ENCODE measurements at regions not wholly inside any gene's neighbourhood (a gene's known extent, or its start where the extent isn't known, plus 50 kb on each side); places are given as distances from the start of the nearest gene placed in this dataset.

DNA sequence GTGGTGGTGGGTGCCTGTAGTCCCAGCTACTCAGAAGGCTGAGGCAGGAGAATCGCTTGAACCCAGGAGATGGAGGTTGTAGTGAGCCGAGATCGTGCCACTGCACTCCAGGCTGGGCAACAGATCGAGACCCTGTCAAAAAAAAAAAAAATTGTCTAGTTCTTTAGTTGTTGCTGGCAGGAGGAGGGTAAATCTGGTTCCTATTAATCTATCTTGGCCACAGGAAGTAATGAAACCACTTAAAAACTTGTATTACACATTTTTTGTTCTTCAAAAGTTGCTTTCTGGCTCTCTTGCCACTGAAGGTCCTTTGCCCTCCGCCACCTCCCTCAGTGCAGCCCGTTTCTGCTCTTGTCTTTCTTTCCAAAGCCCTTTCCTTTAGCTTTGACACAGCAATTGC is 102.9 kb upstream of the ARSJ start:
- Histone ChIP-seq H3K4me2 (no peak overlapping the region), H3K27ac (no peak overlapping the region), H4K20me1 (ENCODE audit: insufficient read depth) (no peaks in the 10 kb centered on the region), H3K4me3 (no peak overlapping the region), H3F3A (ENCODE audit: insufficient read depth, low read depth) (no peaks in the 10 kb centered on the region), H3K9me2 (ENCODE audit: insufficient read depth) (no peaks in the 10 kb centered on the region), H2AFZ (no peak overlapping the region), H3K9me3 (ENCODE audit: insufficient read depth, low read depth) (no peaks in the 10 kb centered on the region), H3K4me1 (replicated peaks; ENCODE audit: insufficient read depth) (no peaks in the 10 kb centered on the region), H3K79me2 (ENCODE audit: low read depth) (no peaks in the 10 kb centered on the region), H3K27me3 (ENCODE audit: insufficient read depth, low read depth) (no peaks in the 10 kb centered on the region), H3K36me3 (ENCODE audit: low read depth) (no peaks in the 10 kb centered on the region)
- ChIA-PET CTCF (no interaction called here), POLR2A (ENCODE audit: unreplicated experiment) (no interaction called here)
- no TSS peak for BruUV-seq (replicated peaks)
- intact Hi-C loops (cut with micrococcal nuclease; ENCODE audit: unreplicated experiment): no loop called here
- TF ChIP-seq CTCF (conservative IDR thresholded peaks at IDR 0.05) (no peak), EZH2 (IDR thresholded peaks at IDR 0.05; ENCODE audit: low read depth) (no peak)
- no peak for DNase-seq

DNA sequence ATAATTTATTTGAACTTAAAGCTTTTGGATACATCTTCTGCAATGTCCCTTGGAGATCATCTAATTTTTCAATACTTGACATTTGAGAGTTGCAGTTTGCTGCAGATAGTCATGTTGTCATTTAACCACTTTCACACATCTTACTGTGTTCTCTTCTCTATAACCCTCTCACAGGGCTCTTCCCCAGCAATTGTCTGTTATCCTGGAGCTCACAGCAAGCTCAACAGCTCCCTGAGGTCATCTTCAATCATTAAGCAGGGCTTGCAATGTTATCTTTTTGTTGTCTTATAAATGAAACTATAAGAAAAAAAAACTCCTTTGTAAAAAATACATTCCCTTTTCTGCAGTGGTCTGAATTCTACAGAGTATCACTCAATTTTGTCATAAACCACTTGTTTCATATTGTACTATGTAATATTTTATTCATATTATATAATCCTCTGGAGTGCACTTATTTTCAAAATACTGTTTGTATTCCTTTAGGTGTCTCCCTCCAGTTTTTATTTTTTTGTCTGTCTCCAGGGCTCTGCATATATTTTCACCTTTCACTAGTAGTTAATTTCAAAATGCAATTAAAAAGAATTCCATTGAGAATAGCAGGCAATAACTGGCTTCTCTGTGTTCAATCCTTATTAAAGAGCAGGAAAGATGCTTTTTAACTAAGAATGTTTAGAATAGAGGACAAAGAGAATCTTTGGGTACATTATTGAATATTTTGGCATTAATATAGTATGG is 106.3 kb upstream of the ARSJ start:
- Histone ChIP-seq H3K9me2 (ENCODE audit: insufficient read depth) (no peaks in the 10 kb centered on the region), H3K27ac (no peak overlapping the region), H3K79me2 (ENCODE audit: low read depth) (no peaks in the 10 kb centered on the region), H4K20me1 (ENCODE audit: insufficient read depth) (no peaks in the 10 kb centered on the region), H3K9me3 (ENCODE audit: insufficient read depth, low read depth) (no peaks in the 10 kb centered on the region), H2AFZ (no peak overlapping the region), H3K4me1 (replicated peaks; ENCODE audit: insufficient read depth) (no peaks in the 10 kb centered on the region), H3F3A (ENCODE audit: insufficient read depth, low read depth) (no peaks in the 10 kb centered on the region), H3K4me2 (no peak overlapping the region), H3K4me3 (no peak overlapping the region), H3K36me3 (ENCODE audit: low read depth) (no peaks in the 10 kb centered on the region), H3K27me3 (ENCODE audit: insufficient read depth, low read depth) (no peaks in the 10 kb centered on the region)
- no TSS peak for BruUV-seq (replicated peaks)
- ChIA-PET CTCF (no interaction called here), POLR2A (ENCODE audit: unreplicated experiment) (no interaction called here)
- TF ChIP-seq CTCF (conservative IDR thresholded peaks at IDR 0.05): no peak
- TF ChIP-seq EZH2 (IDR thresholded peaks at IDR 0.05; ENCODE audit: low read depth): no peak
- DNase-seq: no peak
- intact Hi-C loops (cut with micrococcal nuclease; ENCODE audit: unreplicated experiment): no loop called here

DNA sequence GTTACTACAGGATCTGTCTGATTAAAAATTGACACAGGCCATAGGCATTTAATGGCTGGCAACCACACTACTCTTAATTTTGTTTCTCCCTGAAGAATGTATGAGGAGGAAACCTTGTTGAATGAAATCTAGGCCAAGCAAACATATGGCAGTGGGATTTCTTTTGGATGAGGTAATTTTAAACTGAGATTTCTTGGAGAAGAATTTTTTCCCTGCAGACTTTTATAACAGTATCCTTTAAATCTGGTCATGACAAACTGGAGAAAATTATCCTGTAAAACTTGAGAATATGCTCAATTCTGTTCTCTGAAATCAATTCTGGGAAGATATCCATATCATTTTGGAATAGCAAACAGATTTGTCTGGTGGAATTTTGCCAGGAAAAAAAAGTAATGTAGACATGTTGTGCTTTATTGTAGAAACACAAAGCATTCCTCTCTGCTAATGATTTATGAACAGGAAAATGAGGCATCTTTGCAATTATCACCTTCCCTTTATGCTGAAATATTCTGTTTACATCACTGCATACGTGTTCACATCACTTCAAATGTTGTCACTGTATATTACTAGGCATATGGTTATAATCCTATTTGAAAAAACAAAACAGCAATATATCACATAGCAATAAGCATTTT is 108.3 kb upstream of the ARSJ start:
- intact Hi-C loops (cut with micrococcal nuclease; ENCODE audit: unreplicated experiment): no loop called here
- H3K79me2 ChIP-seq (ENCODE audit: low read depth): no peaks in the 10 kb centered on the region
- no peaks in the 10 kb centered on the region for H3F3A ChIP-seq (ENCODE audit: insufficient read depth, low read depth)
- H3K9me3 ChIP-seq (ENCODE audit: insufficient read depth, low read depth): no peaks in the 10 kb centered on the region
- no peak overlapping the region for H3K4me3 ChIP-seq
- H3K36me3 ChIP-seq (ENCODE audit: low read depth): no peaks in the 10 kb centered on the region
- no peaks in the 10 kb centered on the region for H4K20me1 ChIP-seq (ENCODE audit: insufficient read depth)
- no peak overlapping the region for H3K27ac ChIP-seq
- no peaks in the 10 kb centered on the region for H3K9me2 ChIP-seq (ENCODE audit: insufficient read depth)
- H3K4me2 ChIP-seq: no peak overlapping the region
- no peaks in the 10 kb centered on the region for H3K27me3 ChIP-seq (ENCODE audit: insufficient read depth, low read depth)
- ChIA-PET CTCF (no interaction called here), POLR2A (ENCODE audit: unreplicated experiment) (no interaction called here)
- TF ChIP-seq CTCF (conservative IDR thresholded peaks at IDR 0.05): no peak
- BruUV-seq (replicated peaks): no TSS peak
- no peaks in the 10 kb centered on the region for H3K4me1 ChIP-seq (replicated peaks; ENCODE audit: insufficient read depth)
- DNase-seq: no peak
- no peak overlapping the region for H2AFZ ChIP-seq

Data from PC-9 (cell line).